HL-60 (cell line): ENCODE measurements at regions not wholly inside any gene's neighbourhood (a gene's known extent, or its start where the extent isn't known, plus 50 kb on each side); places are given as distances from the start of the nearest gene placed in this dataset.

ENCODE experiments used
- CTCF ChIP-seq: IDR thresholded peaks from one replicate; pipeline ENCODE4 v1.5.1; 2011; ENCODE audit warnings: low read length, control low read depth, inconsistent platforms; ENCODE audit not compliant: insufficient read depth
- GABPA ChIP-seq: IDR thresholded peaks from 2 replicates; pipeline ENCODE4 v1.6.1; 2012; ENCODE audit warnings: low read depth
- REST ChIP-seq: IDR thresholded peaks from 2 replicates; pipeline ENCODE4 v1.6.1; 2012; ENCODE audit warnings: low read depth; ENCODE audit not compliant: insufficient replicate concordance

DNA sequence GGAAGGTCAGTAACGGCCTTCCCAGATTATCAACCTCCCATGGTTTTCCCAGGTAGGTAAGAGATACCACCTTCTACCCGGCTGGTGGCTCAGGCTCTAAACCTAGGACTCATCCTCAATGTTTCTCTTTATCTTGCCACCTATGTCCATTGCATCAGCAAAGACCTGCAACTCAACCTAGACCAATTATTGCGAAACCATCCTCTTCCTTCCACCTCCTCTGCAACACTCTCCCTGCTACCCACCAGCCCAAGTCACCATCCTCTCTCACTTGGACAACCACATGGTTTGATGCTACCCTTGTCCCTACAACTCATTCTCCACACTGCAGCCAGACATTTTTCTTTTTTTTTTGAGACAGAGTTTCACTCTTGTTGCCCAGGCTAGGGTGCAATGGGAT, 65.4 kb upstream of the GDNF start:
- TF ChIP-seq CTCF (no peak), GABPA (no peak), REST (no peak)
